NT2/D1 (cell line): ENCODE measurements at regions not wholly inside any gene's neighbourhood (a gene's known extent, or its start where the extent isn't known, plus 50 kb on each side); places are given as distances from the start of the nearest gene placed in this dataset.

ENCODE experiments used
- DNase-seq: peaks from one replicate; pipeline ENCODE4 v3.0.0-alpha.2; 2011; ENCODE audit warnings: low read depth, low spot score
- H3K27me3 ChIP-seq: 2 replicates; pipeline ENCODE4 v1.6.0; 2011; ENCODE audit warnings: mild to moderate bottlenecking; ENCODE audit not compliant: insufficient read length, insufficient read depth
- H3K36me3 ChIP-seq: 2 replicates; pipeline ENCODE4 v1.6.1; 2011; ENCODE audit warnings: mild to moderate bottlenecking, low read length, mixed read lengths; ENCODE audit not compliant: insufficient read depth, insufficient read length
- H3K4me1 ChIP-seq: 2 replicates; pipeline ENCODE4 v1.5.1; 2011; ENCODE audit not compliant: insufficient read depth, insufficient read length
- H3K4me3 ChIP-seq: 2 replicates; pipeline ENCODE4 v1.5.1; 2011; ENCODE audit warnings: low read depth; ENCODE audit not compliant: insufficient read length
- H3K9ac ChIP-seq: 2 replicates; pipeline ENCODE4 v1.6.0; 2011; ENCODE audit warnings: low read depth; ENCODE audit not compliant: insufficient read length
- H3K9me3 ChIP-seq: 2 replicates; pipeline ENCODE4 v1.5.1; 2011; ENCODE audit warnings: mild to moderate bottlenecking, low read length; ENCODE audit not compliant: insufficient read depth
- SUZ12 ChIP-seq: IDR thresholded peaks from 2 replicates; pipeline ENCODE4 v1.6.1; 2011; ENCODE audit not compliant: insufficient read length, insufficient read depth; ENCODE audit errors: extremely low read depth
- YY1 ChIP-seq: IDR thresholded peaks from 2 replicates; pipeline ENCODE4 v1.6.1; 2011; ENCODE audit not compliant: insufficient read length, insufficient read depth
- ZNF274 ChIP-seq: IDR thresholded peaks from 2 replicates; pipeline ENCODE4 v1.6.1; 2011; ENCODE audit warnings: mild to moderate bottlenecking, low read depth, low read length

DNA sequence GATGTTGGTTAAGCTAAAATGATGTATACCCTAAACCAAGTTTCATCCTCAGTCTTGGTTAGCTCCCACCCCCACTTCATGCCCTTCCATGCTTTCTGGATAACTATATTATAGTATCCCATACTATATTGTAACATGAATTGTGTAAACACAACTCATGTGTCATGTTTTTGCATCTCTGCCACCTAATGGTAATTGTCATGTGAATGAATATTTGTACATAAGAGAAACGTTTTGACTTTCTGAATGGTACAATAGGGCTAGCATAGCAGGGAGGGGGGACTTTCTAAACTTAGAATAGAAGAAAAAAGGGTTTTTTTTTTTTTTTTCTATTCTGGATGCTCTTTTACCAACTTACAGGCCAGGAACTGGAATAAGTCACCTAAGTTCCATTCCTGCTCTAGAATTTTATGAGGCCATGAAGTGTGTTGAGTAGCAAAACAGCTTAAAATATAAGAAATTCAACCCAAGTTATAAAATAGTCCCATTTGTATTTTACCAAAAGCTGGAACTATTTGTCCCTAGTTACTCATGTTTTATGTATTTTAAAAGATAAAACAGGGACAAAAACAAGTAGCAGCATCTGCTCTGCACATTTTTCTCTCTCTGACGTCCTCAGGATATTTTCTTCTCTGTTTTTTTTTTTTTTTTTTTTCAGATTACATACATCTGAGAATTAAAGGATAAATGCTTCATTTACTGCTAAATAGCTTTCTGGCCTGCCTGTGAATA is 77.4 kb downstream of the HLX start:
- no peaks in the 10 kb centered on the region for H3K4me1 ChIP-seq
- H3K36me3 ChIP-seq: no peaks in the 10 kb centered on the region
- DNase-seq: no peak
- no peaks in the 10 kb centered on the region for H3K27me3 ChIP-seq
- TF ChIP-seq YY1 (no peak), ZNF274 (no peak), SUZ12 (no peak)
- no peak overlapping the region for H3K4me3 ChIP-seq
- no peak overlapping the region for H3K9ac ChIP-seq
- H3K9me3 ChIP-seq: no peaks in the 10 kb centered on the region; the same call in 1 of the 2 replicates

DNA sequence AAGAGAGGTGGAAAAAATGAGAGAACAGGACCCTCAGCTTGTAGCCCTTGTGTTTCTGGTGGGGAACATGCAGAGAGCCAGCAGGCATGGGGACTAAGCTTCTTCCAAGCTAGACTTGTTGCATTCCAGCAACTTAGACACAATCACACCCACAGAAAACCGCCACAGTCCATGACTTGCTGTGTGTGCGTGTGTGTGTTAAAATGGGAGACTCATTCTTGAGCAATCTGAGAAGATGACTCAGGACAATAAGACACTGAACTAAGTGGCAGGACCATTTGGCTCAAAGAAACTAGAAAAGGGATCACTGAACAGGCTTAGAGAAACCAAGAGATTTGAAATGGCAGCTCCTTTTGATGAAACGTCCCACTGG is 78.0 kb downstream of the HLX start:
- no peak overlapping the region for H3K9ac ChIP-seq
- no peak overlapping the region for H3K4me3 ChIP-seq
- no peak for TF ChIP-seq YY1
- no peak for DNase-seq
- H3K27me3 ChIP-seq: no peaks in the 10 kb centered on the region
- no peaks in the 10 kb centered on the region for H3K36me3 ChIP-seq
- H3K4me1 ChIP-seq: no peaks in the 10 kb centered on the region
- H3K9me3 ChIP-seq: no peaks in the 10 kb centered on the region

DNA sequence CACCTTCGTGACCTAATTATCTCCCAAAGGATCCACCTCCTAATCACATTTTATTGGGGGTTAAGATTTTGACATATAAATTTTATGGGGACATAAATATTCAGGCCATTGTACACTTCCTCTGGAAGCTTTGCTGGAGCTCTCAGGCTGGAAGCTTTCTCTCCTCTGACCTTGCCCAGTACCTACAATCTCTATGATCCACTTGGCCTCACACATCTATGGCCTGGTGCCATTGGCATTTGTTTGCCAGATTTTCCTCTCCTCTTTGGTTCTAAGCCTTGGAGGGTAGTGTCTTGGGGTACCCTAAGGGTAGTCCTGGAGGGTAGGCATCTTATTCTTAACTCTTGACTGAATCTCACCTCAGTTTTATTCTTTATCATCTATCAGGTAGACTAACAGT is 79.0 kb downstream of the HLX start:
- Histone ChIP-seq H3K9me3 (no peaks in the 10 kb centered on the region), H3K9ac (no peak overlapping the region), H3K4me1 (no peaks in the 10 kb centered on the region), H3K36me3 (no peaks in the 10 kb centered on the region), H3K4me3 (no peak overlapping the region), H3K27me3 (no peaks in the 10 kb centered on the region)
- TF ChIP-seq YY1: no peak
- no peak for TF ChIP-seq SUZ12
- TF ChIP-seq ZNF274: no peak
- DNase-seq: no peak

DNA sequence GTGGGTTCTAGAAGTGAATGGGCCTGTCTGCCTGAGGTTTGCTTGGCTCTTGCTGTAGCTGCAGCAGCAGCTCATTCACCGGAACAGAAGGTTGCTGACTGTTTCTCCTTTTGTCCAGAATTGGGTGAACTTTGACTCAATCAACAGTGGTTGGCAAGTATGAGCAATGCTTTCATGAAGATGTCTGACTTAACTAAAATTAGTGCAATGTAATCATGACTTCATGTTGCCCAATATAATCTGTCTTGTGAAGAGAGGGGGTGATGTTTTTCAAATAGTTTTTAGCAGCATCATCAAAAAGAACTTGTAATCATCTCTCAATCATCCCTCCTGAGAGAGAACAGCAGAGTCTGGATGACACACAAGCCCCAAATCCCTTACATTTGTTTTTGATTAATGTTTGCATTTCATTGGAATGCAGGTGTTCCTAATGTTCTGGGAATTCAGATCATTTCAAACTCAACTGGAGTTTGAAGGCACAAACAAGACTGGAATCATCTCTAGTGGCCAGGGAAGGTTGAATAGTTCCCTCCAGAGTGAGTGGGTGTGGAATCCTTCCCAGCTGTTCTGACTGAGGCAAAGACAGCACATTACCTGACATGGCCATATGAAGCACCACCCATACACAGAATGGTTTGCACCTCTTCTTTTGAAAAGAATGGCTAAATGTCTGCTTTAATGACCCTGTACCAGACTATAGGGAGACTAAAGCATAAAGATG is 82.9 kb downstream of the HLX start:
- H3K4me1 ChIP-seq: no peaks in the 10 kb centered on the region
- DNase-seq: no peak
- H3K9ac ChIP-seq: no peak overlapping the region
- H3K9me3 ChIP-seq: no peaks in the 10 kb centered on the region
- no peaks in the 10 kb centered on the region for H3K36me3 ChIP-seq
- H3K27me3 ChIP-seq: no peaks in the 10 kb centered on the region
- no peak for TF ChIP-seq SUZ12
- no peak for TF ChIP-seq YY1
- TF ChIP-seq ZNF274: no peak
- no peak overlapping the region for H3K4me3 ChIP-seq

DNA sequence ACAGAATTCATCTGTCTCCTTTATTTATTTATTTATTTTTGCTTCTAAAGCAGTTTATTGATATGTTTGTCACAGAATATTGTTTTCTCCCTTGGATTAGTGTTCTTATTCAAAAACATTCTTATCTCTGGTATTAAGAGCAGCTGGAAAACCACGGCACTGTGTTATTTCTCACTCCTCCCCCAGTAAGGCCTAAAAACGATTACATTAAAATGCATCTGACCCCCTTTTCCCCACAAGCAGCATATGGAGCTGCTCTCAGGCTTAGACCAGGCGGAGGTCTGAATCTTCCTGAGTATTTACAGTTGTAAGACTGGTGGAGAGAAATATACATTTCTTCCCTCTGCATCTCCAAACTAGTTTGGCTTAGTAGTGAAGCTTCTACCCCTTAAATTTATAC is 86.8 kb downstream of the HLX start:
- Histone ChIP-seq H3K36me3 (no peaks in the 10 kb centered on the region), H3K4me3 (no peak overlapping the region), H3K9me3 (no peaks in the 10 kb centered on the region; the same call in 1 of the 2 replicates), H3K9ac (no peak overlapping the region), H3K4me1 (no peaks in the 10 kb centered on the region), H3K27me3 (no peaks in the 10 kb centered on the region)
- no peak for DNase-seq
- TF ChIP-seq YY1 (no peak), SUZ12 (no peak), ZNF274 (no peak)

DNA sequence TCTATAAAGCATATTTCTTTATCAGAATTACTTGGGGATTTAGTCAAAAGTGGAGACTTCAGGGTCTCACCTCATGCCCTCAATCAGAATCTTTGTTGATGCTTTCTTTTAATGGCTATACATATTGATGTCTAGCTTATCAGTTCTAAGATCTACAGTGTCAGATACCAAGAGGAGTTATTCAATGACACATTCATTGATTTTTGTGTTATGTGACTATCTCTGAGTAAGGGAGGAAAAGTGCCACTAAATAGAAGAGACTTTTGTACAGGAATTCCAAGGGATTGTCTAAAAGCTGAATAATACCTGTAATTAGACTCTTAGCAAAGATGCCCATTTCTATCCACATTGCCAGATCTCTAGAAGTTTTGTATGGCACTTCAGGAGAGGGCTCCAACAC is 87.2 kb downstream of the HLX start:
- Histone ChIP-seq H3K4me3 (no peak overlapping the region), H3K9ac (no peak overlapping the region), H3K9me3 (no peaks in the 10 kb centered on the region; the same call in 1 of the 2 replicates), H3K36me3 (no peaks in the 10 kb centered on the region), H3K27me3 (no peaks in the 10 kb centered on the region), H3K4me1 (no peaks in the 10 kb centered on the region)
- TF ChIP-seq YY1 (no peak), SUZ12 (no peak), ZNF274 (no peak)
- DNase-seq: no peak

DNA sequence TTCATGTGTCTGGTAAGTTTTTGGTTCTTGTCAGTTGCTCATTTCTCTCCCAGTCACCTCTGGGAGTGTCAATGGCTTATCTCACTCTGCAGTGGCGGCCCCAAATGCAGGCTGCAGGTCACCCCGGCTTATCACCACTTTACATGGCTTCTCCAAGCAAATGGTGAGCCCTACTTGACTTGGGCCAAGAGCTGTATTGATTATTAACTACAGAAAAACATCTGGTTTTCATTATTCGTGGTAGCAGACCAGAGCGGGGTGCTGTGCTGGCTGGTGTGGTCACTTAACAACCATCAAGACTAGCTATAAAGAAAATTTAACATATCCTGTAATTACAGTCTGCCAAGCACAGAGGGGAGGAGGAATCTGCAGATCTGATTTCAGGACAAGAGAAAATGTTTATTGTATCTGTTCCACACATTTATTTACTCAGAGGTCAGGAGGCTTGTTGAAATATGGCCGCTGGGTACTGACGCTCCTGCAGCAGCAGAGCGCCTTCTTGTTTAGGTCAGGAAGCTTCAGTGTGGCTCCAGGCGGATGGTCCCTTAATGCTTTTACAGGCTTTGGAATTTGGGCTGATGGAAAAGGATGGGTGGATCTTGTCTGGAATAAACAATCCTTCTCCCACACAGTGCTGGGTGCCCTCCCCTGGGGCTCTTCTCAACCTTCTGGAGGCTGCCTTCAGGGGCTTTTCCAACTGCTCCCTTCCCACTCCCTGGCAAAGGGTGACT is 87.8 kb downstream of the HLX start:
- Histone ChIP-seq H3K9me3 (no peaks in the 10 kb centered on the region; the same call in 1 of the 2 replicates), H3K4me3 (no peak overlapping the region), H3K27me3 (no peaks in the 10 kb centered on the region), H3K9ac (no peak overlapping the region), H3K4me1 (no peaks in the 10 kb centered on the region), H3K36me3 (no peaks in the 10 kb centered on the region)
- TF ChIP-seq SUZ12 (no peak), ZNF274 (no peak), YY1 (no peak)
- no peak for DNase-seq
